Vagina (tissue), 2 donors: ENCODE measurements at regions not wholly inside any gene's neighbourhood (a gene's known extent, or its start where the extent isn't known, plus 50 kb on each side); places are given as distances from the start of the nearest gene placed in this dataset.

ENCODE experiments used
- CTCF ChIP-seq, 3 experiments: fragments of 450-650 bp in 2 of 3; fragments of 200-600 bp in 1 of 3; sonication (generic) in 1 of 3; IDR thresholded peaks; one replicate each; pipeline ENCODE4 v1.5.1; 2017 to 2019; ENCODE audit warnings: antibody characterized with exemption in 3 of 3, mild to moderate bottlenecking in 2 of 3, moderate library complexity in 2 of 3
- POLR2A ChIP-seq, 2 donors: fragments of 450-650 bp; IDR thresholded peaks; one replicate each; pipeline ENCODE4 v1.6.1; 2017; ENCODE audit warnings: antibody characterized with exemption in 2 of 2, mild to moderate bottlenecking in 2 of 2, moderate library complexity in 2 of 2

- no peak for TF ChIP-seq CTCF (IDR thresholded peaks at IDR 0.05)
- no peak for TF ChIP-seq POLR2A (IDR thresholded peaks at IDR 0.05)
Measured at GRCh38 chr10:85542936-85543730, 823.5 kb downstream of the GRID1 start.
